ENCODE measurements at regions not wholly inside any gene's neighbourhood (a gene's known extent, or its start where the extent isn't known, plus 50 kb on each side); places are given as distances from the start of the nearest gene placed in this dataset.

GRCh38 chr9:90975781-90976538 is 174.3 kb downstream of the SYK start:
- H3K9me3 Mint-ChIP-seq: no peaks in the 10 kb centered on the region

GRCh38 chr9:90979138-90979551 is 177.5 kb downstream of the SYK start:
- Mint-ChIP-seq H3K4me1 (peaks cover 2% of the 10 kb centered on the region; the same call in 1 of the 3 replicates), H3K4me3 (no peak overlapping the region), H3K27me3 (ENCODE audit: insufficient read depth, low read depth, poor library complexity) (peaks cover 3% of the 10 kb centered on the region), H3K9me3 (no peaks in the 10 kb centered on the region; the same call in 2 of the 3 replicates), H3K36me3 (ENCODE audit: low read depth) (no peaks in the 10 kb centered on the region), H3K27ac (no peak overlapping the region)
- Histone ChIP-seq H3K36me3 (ENCODE audit: insufficient read depth) (no peaks in the 10 kb centered on the region), H3F3A (replicated peaks; ENCODE audit: low read depth) (no peaks in the 10 kb centered on the region), H3K4me2 (no peak overlapping the region), H3K79me2 (replicated peaks; ENCODE audit: insufficient read depth) (no peaks in the 10 kb centered on the region), H4K20me1 (replicated peaks; ENCODE audit: insufficient read depth) (no peaks in the 10 kb centered on the region), H3K4me1 (ENCODE audit: insufficient read depth) (no peaks in the 10 kb centered on the region), H3K4me3 (no peak overlapping the region), H3K27ac (ENCODE audit: low read depth) (no peak overlapping the region), H3K9me2 (ENCODE audit: insufficient read depth) (no peaks in the 10 kb centered on the region), H2AFZ (0 out of 2 replicates have a peak overlapping the region, but pooled peaks have one; percentile 56), H3K27me3 (ENCODE audit: insufficient read depth) (no peaks in the 10 kb centered on the region)
- TF ChIP-seq, protein P1, sequence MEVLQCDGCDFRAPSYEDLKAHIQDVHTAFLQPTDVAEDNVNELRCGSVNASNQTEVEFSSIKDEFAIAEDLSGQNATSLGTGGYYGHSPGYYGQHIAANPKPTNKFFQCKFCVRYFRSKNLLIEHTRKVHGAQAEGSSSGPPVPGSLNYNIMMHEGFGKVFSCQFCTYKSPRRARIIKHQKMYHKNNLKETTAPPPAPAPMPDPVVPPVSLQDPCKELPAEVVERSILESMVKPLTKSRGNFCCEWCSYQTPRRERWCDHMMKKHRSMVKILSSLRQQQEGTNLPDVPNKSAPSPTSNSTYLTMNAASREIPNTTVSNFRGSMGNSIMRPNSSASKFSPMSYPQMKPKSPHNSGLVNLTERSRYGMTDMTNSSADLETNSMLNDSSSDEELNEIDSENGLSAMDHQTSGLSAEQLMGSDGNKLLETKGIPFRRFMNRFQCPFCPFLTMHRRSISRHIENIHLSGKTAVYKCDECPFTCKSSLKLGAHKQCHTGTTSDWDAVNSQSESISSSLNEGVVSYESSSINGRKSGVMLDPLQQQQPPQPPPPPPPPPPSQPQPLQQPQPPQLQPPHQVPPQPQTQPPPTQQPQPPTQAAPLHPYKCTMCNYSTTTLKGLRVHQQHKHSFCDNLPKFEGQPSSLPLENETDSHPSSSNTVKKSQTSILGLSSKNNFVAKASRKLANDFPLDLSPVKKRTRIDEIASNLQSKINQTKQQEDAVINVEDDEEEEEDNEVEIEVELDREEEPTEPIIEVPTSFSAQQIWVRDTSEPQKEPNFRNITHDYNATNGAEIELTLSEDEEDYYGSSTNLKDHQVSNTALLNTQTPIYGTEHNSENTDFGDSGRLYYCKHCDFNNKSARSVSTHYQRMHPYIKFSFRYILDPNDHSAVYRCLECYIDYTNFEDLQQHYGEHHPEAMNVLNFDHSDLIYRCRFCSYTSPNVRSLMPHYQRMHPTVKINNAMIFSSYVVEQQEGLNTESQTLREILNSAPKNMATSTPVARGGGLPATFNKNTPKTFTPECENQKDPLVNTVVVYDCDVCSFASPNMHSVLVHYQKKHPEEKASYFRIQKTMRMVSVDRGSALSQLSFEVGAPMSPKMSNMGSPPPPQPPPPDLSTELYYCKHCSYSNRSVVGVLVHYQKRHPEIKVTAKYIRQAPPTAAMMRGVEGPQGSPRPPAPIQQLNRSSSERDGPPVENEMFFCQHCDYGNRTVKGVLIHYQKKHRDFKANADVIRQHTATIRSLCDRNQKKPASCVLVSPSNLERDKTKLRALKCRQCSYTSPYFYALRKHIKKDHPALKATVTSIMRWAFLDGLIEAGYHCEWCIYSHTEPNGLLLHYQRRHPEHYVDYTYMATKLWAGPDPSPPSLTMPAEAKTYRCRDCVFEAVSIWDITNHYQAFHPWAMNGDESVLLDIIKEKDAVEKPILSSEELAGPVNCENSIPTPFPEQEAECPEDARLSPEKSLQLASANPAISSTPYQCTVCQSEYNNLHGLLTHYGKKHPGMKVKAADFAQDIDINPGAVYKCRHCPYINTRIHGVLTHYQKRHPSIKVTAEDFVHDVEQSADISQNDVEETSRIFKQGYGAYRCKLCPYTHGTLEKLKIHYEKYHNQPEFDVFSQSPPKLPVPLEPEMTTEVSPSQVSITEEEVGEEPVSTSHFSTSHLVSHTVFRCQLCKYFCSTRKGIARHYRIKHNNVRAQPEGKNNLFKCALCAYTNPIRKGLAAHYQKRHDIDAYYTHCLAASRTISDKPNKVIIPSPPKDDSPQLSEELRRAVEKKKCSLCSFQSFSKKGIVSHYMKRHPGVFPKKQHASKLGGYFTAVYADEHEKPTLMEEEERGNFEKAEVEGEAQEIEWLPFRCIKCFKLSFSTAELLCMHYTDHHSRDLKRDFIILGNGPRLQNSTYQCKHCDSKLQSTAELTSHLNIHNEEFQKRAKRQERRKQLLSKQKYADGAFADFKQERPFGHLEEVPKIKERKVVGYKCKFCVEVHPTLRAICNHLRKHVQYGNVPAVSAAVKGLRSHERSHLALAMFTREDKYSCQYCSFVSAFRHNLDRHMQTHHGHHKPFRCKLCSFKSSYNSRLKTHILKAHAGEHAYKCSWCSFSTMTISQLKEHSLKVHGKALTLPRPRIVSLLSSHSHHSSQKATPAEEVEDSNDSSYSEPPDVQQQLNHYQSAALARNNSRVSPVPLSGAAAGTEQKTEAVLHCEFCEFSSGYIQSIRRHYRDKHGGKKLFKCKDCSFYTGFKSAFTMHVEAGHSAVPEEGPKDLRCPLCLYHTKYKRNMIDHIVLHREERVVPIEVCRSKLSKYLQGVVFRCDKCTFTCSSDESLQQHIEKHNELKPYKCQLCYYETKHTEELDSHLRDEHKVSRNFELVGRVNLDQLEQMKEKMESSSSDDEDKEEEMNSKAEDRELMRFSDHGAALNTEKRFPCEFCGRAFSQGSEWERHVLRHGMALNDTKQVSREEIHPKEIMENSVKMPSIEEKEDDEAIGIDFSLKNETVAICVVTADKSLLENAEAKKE (CRISPR knock-in tag; IDR thresholded peaks at IDR 0.05): no peak
- no peak for TF ChIP-seq EZH2phosphoT487 (IDR thresholded peaks at IDR 0.05; ENCODE audit: unreplicated experiment)
- TF ChIP-seq JUNB (IDR thresholded peaks at IDR 0.05; ENCODE audit: unreplicated experiment): no peak
- no peak for TF ChIP-seq POLR2AphosphoS5 (IDR thresholded peaks at IDR 0.05; ENCODE audit: low read depth)
- no peak for TF ChIP-seq ZNF114 (CRISPR knock-in tag; IDR thresholded peaks at IDR 0.05)
- ATAC-seq (no peak), DNase-seq (ENCODE audit: low spot score) (no peak)

More at GRCh38 chr9:90975781-90976538, 174.3 kb downstream of the SYK start:
- no peak overlapping the region for H3K27ac Mint-ChIP-seq
- no peak for TF ChIP-seq STAT1 (IDR thresholded peaks at IDR 0.05; ENCODE audit: unreplicated experiment)
- TF ChIP-seq NANOG (IDR thresholded peaks at IDR 0.05; ENCODE audit: borderline replicate concordance): no peak
- TF ChIP-seq CTCF (conservative IDR thresholded peaks at IDR 0.05; ENCODE audit: low read depth in 2 of 2): no peak
- TF ChIP-seq ZNF114 (CRISPR knock-in tag; IDR thresholded peaks at IDR 0.05): no peak
- Histone ChIP-seq H3K79me2 (replicated peaks; ENCODE audit: insufficient read depth) (no peaks in the 10 kb centered on the region), H3K27ac (ENCODE audit: low read depth) (no peak overlapping the region), H4K20me1 (replicated peaks; ENCODE audit: insufficient read depth) (no peaks in the 10 kb centered on the region), H3K4me1 (ENCODE audit: insufficient read depth) (no peaks in the 10 kb centered on the region), H2AFZ (no peak overlapping the region), H3F3A (replicated peaks; ENCODE audit: low read depth) (no peaks in the 10 kb centered on the region), H3K4me3 (no peak overlapping the region), H3K27me3 (ENCODE audit: insufficient read depth) (no peaks in the 10 kb centered on the region), H3K4me2 (no peak overlapping the region), H3K36me3 (ENCODE audit: insufficient read depth) (no peaks in the 10 kb centered on the region), H3K9me2 (ENCODE audit: insufficient read depth) (no peaks in the 10 kb centered on the region)
- ATAC-seq: no peak
- H3K36me3 Mint-ChIP-seq (ENCODE audit: low read depth): no peaks in the 10 kb centered on the region
- DNase-seq (ENCODE audit: low spot score): no peak
- no peak overlapping the region for H3K4me3 Mint-ChIP-seq
- peaks cover 2% of the 10 kb centered on the region; the same call in 1 of the 3 replicates for H3K4me1 Mint-ChIP-seq
- H3K27me3 Mint-ChIP-seq (ENCODE audit: insufficient read depth, low read depth, poor library complexity): peaks cover 7% of the 10 kb centered on the region
